ENCODE measurements at regions not wholly inside any gene's neighbourhood (a gene's known extent, or its start where the extent isn't known, plus 50 kb on each side); places are given as distances from the start of the nearest gene placed in this dataset.

DNA sequence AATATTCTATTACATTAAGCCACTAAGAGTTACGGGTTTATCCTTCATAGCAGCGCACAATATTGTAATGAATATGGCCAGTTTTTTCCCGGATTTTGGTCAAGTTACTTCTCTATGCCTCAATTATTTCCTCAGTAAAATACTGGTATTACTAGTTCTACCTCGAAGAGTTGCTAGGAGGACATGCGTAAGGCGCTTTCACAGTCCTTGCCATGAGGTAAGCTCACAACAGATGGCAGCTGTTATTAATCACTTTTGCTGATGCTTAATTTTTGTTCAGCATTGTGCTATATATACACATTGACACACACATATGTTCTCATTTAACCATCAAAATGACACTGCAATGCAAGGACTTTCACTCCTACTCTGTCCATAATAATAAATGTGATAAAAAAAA is 101.5 kb downstream of the SCG2 start:
- Mint-ChIP-seq H3K27me3 (ENCODE audit: low read depth) (no peaks in the 10 kb centered on the region), H3K27ac (no peak overlapping the region), H3K4me3 (no peak overlapping the region), H3K36me3 (ENCODE audit: low read depth) (no peaks in the 10 kb centered on the region), H3K9me3 (ENCODE audit: insufficient read depth) (no peaks in the 10 kb centered on the region), H3K4me1 (ENCODE audit: low read depth) (no peaks in the 10 kb centered on the region)
- CTCF ChIA-PET: no interaction called here
- DNase-seq: no peak
- no peak for ATAC-seq
- POLR2A ChIA-PET: no interaction called here

DNA sequence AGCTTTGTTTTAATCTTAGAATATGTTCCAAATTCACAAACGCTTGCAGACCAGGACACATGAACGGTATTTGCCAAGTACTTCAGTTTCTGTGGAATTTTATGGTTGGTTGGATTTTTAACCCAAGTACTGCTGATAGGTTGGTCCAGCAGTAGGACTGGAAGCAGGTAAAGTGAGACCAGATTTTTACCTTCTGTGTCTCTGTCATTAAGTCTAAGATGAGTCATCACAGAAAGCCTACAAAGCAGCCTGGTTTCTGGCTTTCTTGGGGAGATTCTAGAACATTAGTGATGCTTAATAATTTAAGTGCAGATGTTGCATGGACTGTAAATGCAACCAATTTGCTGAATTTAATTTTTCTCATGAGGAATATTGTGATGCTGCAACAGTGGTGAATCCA is 100.5 kb downstream of the SCG2 start:
- Mint-ChIP-seq H3K27me3 (ENCODE audit: low read depth) (no peaks in the 10 kb centered on the region), H3K9me3 (ENCODE audit: insufficient read depth) (no peaks in the 10 kb centered on the region), H3K27ac (no peak overlapping the region), H3K36me3 (ENCODE audit: low read depth) (no peaks in the 10 kb centered on the region), H3K4me3 (no peak overlapping the region), H3K4me1 (ENCODE audit: low read depth) (no peaks in the 10 kb centered on the region)
- POLR2A ChIA-PET: no interaction called here
- DNase-seq (no peak), ATAC-seq (no peak)
- CTCF ChIA-PET: no interaction called here

DNA sequence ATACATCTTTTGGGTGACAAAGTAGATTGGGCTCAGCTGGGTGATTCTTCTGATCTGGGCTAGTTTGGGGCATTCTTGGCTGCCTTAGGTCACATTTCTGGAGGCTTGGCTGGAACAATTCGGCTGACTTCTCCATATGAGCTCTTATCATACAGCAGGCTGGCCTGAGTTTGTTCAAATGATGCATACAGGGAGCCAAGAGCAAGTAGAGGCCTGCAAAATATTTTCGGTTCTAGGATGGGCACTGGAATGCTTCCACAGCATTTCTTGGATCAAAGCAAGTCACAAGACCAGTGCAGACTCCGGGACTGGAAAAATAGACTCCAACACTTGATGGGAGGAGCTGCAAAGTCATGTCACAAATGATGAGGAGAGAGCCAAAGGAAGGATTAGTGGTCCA is 98.4 kb downstream of the SCG2 start:
- H3K27me3 Mint-ChIP-seq (ENCODE audit: low read depth): no peaks in the 10 kb centered on the region
- H3K27ac Mint-ChIP-seq: no peak overlapping the region
- H3K4me3 Mint-ChIP-seq: no peak overlapping the region
- ChIA-PET CTCF (no interaction called here), POLR2A (interaction anchor here (1.0 kb wide), 1 partner anchor 9 kb away, joined by 3 read pairs; no protein-coding TSS in a partner anchor)
- DNase-seq (no peak), ATAC-seq (no peak)
- H3K9me3 Mint-ChIP-seq (ENCODE audit: insufficient read depth): no peaks in the 10 kb centered on the region
- no peaks in the 10 kb centered on the region for H3K36me3 Mint-ChIP-seq (ENCODE audit: low read depth)
- H3K4me1 Mint-ChIP-seq (ENCODE audit: low read depth): no peaks in the 10 kb centered on the region

DNA sequence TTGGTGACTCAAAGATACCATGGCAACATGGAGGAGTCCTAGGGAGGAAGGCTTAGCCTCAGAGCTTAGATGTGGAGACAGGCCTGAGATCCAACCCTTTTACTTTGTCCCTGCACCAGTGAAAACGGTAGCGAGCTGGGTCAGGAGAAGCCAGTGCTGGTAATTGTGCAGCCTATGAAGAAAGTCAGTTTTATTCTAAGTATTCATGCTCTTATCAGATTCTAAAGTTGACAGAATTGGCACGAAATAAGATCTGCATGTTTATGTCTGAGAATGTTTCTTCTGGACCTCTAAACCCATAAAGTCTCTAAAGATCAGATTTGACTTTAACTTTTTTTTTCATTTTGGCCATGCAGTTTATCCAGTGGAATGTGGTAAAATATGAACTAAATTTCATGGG is 93.8 kb downstream of the SCG2 start:
- Mint-ChIP-seq H3K9me3 (ENCODE audit: insufficient read depth) (no peaks in the 10 kb centered on the region), H3K36me3 (ENCODE audit: low read depth) (no peaks in the 10 kb centered on the region), H3K4me1 (ENCODE audit: low read depth) (no peaks in the 10 kb centered on the region), H3K27me3 (ENCODE audit: low read depth) (no peaks in the 10 kb centered on the region), H3K27ac (no peak overlapping the region), H3K4me3 (no peak overlapping the region)
- ChIA-PET CTCF (no interaction called here), POLR2A (no interaction called here)
- ATAC-seq (no peak), DNase-seq (no peak)

DNA sequence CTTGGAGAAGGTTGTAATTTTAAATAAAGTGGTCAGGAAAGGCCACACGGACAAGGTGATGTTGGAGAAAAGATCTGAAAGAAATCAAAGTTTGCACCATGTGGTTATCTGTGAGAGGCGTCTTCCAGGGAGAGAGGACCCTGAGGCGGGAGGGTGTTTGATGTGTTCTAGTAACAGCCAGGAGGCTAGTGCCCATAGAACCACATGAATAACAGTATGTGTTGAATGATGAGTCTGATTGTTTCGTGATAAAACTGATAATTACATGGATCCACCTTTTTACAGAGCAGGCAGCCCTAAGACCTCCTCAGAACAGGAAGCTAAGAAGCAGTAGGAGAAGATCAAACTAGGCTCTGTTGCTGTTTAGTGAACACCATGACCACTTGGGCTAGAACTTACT is 91.4 kb downstream of the SCG2 start:
- H3K27me3 Mint-ChIP-seq (ENCODE audit: low read depth): no peaks in the 10 kb centered on the region
- no peaks in the 10 kb centered on the region for H3K36me3 Mint-ChIP-seq (ENCODE audit: low read depth)
- DNase-seq (no peak), ATAC-seq (no peak)
- H3K4me3 Mint-ChIP-seq: no peak overlapping the region
- no peaks in the 10 kb centered on the region for H3K9me3 Mint-ChIP-seq (ENCODE audit: insufficient read depth)
- no peaks in the 10 kb centered on the region for H3K4me1 Mint-ChIP-seq (ENCODE audit: low read depth)
- ChIA-PET CTCF (no interaction called here), POLR2A (no interaction called here)
- H3K27ac Mint-ChIP-seq: no peak overlapping the region

DNA sequence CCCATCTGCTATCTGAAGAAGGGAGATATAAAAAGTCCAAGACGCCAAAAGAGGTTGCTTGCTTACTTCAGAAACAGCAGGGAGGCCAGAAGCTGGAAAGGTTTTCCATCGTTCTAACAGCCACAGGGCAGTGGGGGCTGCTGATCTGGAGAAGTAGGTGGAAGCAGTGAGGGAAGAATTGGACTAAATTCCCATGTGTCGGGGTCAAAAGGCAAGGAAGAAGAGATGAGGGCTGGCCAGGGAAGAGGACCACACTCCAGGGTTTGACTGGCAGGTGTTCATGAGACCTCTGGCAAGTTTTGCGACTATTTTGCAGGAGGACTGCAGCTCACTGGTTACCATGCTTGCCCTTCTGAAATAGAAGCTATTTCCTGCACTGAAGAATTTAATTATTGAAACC is 91.0 kb downstream of the SCG2 start:
- POLR2A ChIA-PET: no interaction called here
- no peak overlapping the region for H3K27ac Mint-ChIP-seq
- no peak overlapping the region for H3K4me3 Mint-ChIP-seq
- ATAC-seq (no peak), DNase-seq (no peak)
- H3K4me1 Mint-ChIP-seq (ENCODE audit: low read depth): no peaks in the 10 kb centered on the region
- no peaks in the 10 kb centered on the region for H3K9me3 Mint-ChIP-seq (ENCODE audit: insufficient read depth)
- no peaks in the 10 kb centered on the region for H3K36me3 Mint-ChIP-seq (ENCODE audit: low read depth)
- CTCF ChIA-PET: no interaction called here
- H3K27me3 Mint-ChIP-seq (ENCODE audit: low read depth): no peaks in the 10 kb centered on the region

DNA sequence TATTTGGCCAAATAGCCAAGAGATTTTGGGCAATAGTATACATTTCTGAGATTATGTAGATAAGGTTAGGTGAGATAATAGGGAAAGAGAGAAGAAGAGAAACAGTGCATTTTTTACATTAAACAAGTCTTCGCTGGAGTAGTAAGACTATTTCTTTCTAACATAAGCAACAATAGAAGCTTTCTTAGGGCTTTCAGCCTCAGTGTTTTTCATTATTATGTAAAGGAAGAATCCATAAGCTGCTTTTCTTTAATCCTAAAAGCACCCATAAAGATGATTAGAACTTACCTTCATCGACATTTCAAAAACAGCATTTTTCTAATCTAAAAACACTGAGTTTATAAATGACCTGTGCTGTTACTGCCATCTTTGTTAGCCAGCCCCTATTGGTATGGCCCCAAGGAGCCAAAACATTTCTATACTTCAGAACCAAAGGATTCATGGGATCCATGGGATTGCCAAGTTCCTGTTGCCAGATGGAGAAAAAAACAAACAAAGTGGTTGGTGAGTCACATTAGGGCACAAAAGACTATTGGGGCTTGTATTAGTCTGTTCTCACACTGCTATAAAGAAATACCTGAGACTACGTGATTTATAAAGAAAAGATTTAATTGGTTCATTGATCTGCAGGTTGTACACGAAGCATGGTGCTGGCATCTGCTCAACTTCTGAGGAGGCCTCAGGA is 88.2 kb downstream of the SCG2 start:
- ChIA-PET POLR2A (no interaction called here), CTCF (no interaction called here)
- Mint-ChIP-seq H3K9me3 (ENCODE audit: insufficient read depth) (no peaks in the 10 kb centered on the region), H3K36me3 (ENCODE audit: low read depth) (no peaks in the 10 kb centered on the region), H3K27me3 (ENCODE audit: low read depth) (no peaks in the 10 kb centered on the region), H3K4me1 (ENCODE audit: low read depth) (no peaks in the 10 kb centered on the region), H3K27ac (no peak overlapping the region), H3K4me3 (no peak overlapping the region)
- DNase-seq (no peak), ATAC-seq (no peak)

DNA sequence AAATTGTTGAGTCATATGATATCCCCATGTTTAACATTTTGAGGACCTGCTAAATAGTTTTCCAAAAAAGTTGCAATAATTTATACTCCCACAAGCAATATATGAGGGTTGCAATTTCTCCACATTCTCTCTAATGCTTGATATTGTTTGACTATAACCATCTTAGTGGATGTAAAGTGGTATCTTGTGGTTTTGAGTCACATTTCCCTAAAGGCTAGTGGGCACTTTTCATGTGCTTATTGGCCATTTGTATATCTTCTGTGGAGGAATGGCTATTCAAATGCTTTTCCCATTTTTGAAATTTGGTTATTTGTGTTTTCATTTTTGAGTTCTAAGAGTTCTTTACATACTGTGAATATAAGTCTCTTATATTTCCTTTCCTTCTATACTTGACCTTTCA is 82.7 kb downstream of the SCG2 start:
- no peaks in the 10 kb centered on the region for H3K9me3 Mint-ChIP-seq (ENCODE audit: insufficient read depth)
- DNase-seq (no peak), ATAC-seq (no peak)
- no peaks in the 10 kb centered on the region for H3K4me1 Mint-ChIP-seq (ENCODE audit: low read depth)
- no peaks in the 10 kb centered on the region for H3K27me3 Mint-ChIP-seq (ENCODE audit: low read depth)
- no peaks in the 10 kb centered on the region for H3K36me3 Mint-ChIP-seq (ENCODE audit: low read depth)
- ChIA-PET CTCF (no interaction called here), POLR2A (no interaction called here)
- no peak overlapping the region for H3K4me3 Mint-ChIP-seq
- no peak overlapping the region for H3K27ac Mint-ChIP-seq

DNA sequence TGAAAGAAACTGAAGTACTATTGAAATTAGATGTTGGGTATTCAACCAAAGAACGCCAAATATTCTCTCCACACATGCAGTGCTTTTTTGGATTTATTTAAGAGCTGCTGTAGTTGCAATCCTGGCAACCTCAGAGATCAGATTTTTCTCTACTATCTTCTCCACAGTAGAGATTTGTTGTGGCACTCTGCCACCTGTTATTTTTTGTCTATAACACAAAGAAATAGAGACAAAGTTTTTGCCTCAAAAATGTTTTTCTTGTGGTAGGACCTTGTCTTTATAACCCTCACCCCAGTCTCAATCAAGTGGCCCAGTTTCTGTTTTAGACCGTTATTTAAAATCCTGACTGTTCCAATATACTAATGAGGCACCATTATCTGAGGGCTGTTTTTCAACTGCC is 79.4 kb downstream of the SCG2 start:
- no peak overlapping the region for H3K27ac Mint-ChIP-seq
- H3K36me3 Mint-ChIP-seq (ENCODE audit: low read depth): no peaks in the 10 kb centered on the region
- H3K27me3 Mint-ChIP-seq (ENCODE audit: low read depth): peaks cover 2% of the 10 kb centered on the region
- ChIA-PET POLR2A (no interaction called here), CTCF (no interaction called here)
- no peak for DNase-seq
- H3K9me3 Mint-ChIP-seq (ENCODE audit: insufficient read depth): no peaks in the 10 kb centered on the region
- no peaks in the 10 kb centered on the region for H3K4me1 Mint-ChIP-seq (ENCODE audit: low read depth)
- ATAC-seq: no peak
- H3K4me3 Mint-ChIP-seq: no peak overlapping the region

DNA sequence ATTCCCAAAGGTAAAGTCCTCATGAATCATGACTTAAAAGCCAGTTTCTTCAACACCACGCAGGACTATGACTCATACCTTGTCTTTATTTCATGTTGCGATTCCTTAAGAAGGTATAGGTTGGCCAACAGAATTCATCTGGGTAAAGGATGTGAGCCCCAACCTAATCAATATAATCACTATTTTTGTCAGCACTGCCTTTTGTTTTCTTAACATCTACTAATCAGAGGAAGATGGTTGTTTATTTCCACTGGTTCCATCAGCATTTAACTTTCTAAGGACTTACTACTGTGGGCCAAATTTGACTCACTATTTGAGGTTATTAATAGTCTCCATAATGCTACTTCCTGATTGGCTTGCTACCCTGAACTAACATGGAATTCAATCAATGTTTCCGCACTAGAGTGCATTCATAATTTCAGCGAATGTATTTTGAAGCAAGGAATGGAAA is 78.6 kb downstream of the SCG2 start:
- DNase-seq (no peak), ATAC-seq (no peak)
- H3K36me3 Mint-ChIP-seq (ENCODE audit: low read depth): no peaks in the 10 kb centered on the region
- H3K27ac Mint-ChIP-seq: no peak overlapping the region
- no peak overlapping the region for H3K4me3 Mint-ChIP-seq
- no peaks in the 10 kb centered on the region for H3K9me3 Mint-ChIP-seq (ENCODE audit: insufficient read depth)
- ChIA-PET POLR2A (no interaction called here), CTCF (no interaction called here)
- peaks cover 2% of the 10 kb centered on the region for H3K27me3 Mint-ChIP-seq (ENCODE audit: low read depth)
- no peaks in the 10 kb centered on the region for H3K4me1 Mint-ChIP-seq (ENCODE audit: low read depth)

DNA sequence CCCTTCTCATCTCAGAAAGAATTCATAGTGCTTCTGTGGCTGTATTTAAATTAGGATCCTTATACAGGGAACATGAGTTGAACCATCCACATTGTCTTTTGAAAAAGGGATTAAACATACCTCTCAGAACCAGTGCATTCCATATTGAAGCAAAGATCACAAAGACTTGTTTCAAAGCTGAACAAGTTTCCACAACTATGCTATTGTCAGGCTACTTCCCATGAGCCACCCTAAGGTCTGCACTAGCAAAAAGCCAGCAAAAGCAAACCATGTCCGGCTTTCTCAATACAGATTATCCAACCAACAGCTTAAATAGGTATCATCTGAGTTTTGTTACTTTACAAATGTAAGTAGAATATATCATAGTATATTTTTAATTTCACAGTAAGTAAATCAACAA is 78.1 kb downstream of the SCG2 start:
- CTCF ChIA-PET: no interaction called here
- peaks cover 2% of the 10 kb centered on the region for H3K27me3 Mint-ChIP-seq (ENCODE audit: low read depth)

DNA sequence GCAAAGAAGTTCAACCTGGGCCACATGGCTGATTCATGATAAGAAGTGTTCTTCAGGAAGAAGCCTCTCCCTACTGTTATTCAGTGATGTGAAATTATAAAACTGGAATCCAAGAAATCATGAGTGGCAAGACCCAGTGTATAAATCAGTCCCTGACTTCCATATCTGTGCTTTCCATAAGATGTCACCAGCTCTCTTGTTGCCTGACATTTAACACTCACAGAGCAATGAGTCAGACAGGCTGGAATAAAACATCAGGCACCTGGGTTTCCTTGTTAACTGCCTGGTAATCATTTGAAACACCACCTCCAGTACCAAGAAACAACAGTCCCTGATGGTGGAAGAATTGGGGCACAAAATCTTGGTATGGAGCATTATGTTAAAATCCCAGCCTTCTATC is 76.1 kb downstream of the SCG2 start:
- no peak overlapping the region for H3K4me3 Mint-ChIP-seq
- peaks cover 2% of the 10 kb centered on the region for H3K27me3 Mint-ChIP-seq (ENCODE audit: low read depth)
- no peaks in the 10 kb centered on the region for H3K9me3 Mint-ChIP-seq (ENCODE audit: insufficient read depth)
- no peaks in the 10 kb centered on the region for H3K4me1 Mint-ChIP-seq (ENCODE audit: low read depth)
- H3K36me3 Mint-ChIP-seq (ENCODE audit: low read depth): no peaks in the 10 kb centered on the region
- DNase-seq (no peak), ATAC-seq (no peak)
- ChIA-PET CTCF (no interaction called here), POLR2A (no interaction called here)
- no peak overlapping the region for H3K27ac Mint-ChIP-seq

More for the DNA sequence above, 78.1 kb downstream of the SCG2 start:
- POLR2A ChIA-PET: no interaction called here
- Mint-ChIP-seq H3K36me3 (ENCODE audit: low read depth) (no peaks in the 10 kb centered on the region), H3K4me3 (no peak overlapping the region), H3K4me1 (ENCODE audit: low read depth) (no peaks in the 10 kb centered on the region), H3K9me3 (ENCODE audit: insufficient read depth) (no peaks in the 10 kb centered on the region), H3K27ac (no peak overlapping the region)
- DNase-seq (no peak), ATAC-seq (no peak)

DNA sequence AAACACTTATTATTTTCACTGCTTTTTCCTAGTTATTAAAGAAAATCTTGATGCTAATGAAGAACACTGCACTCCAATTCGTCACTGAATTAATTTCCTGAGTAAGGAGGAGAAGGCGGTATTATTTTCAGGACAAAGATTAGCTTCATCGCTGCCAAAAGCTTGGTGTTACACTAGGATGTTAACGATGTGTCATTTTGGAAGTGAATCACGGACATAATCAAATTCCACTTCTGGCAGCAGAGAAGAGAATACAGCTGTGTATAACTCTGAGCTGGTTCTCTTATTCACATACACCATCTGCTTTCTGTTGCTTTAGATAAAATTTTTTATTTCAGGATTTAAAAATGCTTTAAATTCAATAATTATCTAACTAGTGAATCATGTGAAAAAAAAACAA is 74.1 kb downstream of the SCG2 start:
- ATAC-seq (no peak), DNase-seq (no peak)
- no peak overlapping the region for H3K4me3 Mint-ChIP-seq
- no peaks in the 10 kb centered on the region for H3K4me1 Mint-ChIP-seq (ENCODE audit: low read depth)
- H3K9me3 Mint-ChIP-seq (ENCODE audit: insufficient read depth): no peaks in the 10 kb centered on the region
- peaks cover 2% of the 10 kb centered on the region for H3K27me3 Mint-ChIP-seq (ENCODE audit: low read depth)
- CTCF ChIA-PET: no interaction called here
- H3K27ac Mint-ChIP-seq: no peak overlapping the region
- POLR2A ChIA-PET: no interaction called here
- no peaks in the 10 kb centered on the region for H3K36me3 Mint-ChIP-seq (ENCODE audit: low read depth)
